ENCODE measurements at regions not wholly inside any gene's neighbourhood (a gene's known extent, or its start where the extent isn't known, plus 50 kb on each side); places are given as distances from the start of the nearest gene placed in this dataset.
"Not testable (repeated sequence)": the region's sequence is repeated elsewhere in the genome, so short reads cannot be mapped to it uniquely, and the experiment has no call there.

DNA sequence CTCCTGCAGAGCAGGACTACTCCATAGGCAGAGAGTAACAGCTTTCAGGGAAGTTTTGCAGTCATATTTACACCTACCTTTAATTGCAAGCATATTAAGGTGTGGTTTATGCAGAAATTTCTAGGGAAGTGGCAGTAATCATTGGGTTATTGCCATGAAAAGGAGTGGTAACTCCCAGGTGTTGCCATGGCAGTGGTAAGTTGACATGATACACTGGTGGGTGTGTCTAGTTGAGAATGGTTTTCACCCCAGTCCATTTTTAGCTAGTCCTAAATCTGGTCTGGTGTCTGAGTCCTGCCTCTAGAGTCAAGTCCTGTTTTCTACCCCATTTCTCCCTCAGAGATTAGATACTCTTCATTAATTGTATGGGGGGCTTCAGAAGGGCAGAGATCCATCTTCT is 128.4 kb upstream of the GMNC start:
- in situ Hi-C loops (cut with HindIII; ENCODE audit: low sequenced_read_pairs): no loop called here

DNA sequence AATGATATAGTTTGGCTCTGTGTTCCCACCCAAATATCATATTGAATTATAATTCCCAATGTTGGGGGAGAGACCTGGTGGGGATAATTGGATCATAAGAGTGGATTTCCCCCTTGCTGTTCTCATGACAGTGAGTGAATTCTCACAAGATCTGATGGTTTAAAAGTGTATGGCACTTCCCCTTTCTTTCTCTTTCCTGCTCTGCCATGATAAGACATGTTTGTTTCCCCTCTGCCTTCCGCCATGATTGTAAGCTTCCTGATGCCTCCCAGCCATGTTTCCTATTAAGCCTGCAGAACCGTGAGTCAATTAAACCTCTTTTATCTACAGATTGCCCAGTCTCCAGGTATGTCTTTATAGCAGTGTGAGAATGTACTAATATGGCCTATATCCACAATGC is 126.7 kb upstream of the GMNC start:
- in situ Hi-C loops (cut with HindIII; ENCODE audit: low sequenced_read_pairs): no loop called here

DNA sequence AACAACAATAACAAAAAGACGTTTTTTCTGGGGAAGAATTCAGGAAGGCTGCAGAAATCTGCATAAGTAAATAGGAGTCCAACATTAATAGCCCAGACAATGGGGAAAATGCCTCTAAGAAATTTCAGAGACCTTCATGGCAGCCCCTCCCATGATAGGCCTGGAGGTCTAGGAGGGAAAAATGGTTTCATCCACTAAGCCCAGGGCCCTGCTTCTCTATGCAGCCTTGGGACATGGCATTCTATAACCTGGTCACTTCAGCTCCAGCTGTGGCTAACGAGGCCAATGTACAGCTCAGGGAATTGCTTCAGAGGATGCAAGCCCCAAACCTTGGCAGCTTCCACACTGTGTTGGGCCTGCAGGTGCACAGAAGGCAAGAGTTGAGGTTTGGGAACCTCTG is 125.6 kb upstream of the GMNC start:
- in situ Hi-C loops (cut with HindIII; ENCODE audit: low sequenced_read_pairs): no loop called here

DNA sequence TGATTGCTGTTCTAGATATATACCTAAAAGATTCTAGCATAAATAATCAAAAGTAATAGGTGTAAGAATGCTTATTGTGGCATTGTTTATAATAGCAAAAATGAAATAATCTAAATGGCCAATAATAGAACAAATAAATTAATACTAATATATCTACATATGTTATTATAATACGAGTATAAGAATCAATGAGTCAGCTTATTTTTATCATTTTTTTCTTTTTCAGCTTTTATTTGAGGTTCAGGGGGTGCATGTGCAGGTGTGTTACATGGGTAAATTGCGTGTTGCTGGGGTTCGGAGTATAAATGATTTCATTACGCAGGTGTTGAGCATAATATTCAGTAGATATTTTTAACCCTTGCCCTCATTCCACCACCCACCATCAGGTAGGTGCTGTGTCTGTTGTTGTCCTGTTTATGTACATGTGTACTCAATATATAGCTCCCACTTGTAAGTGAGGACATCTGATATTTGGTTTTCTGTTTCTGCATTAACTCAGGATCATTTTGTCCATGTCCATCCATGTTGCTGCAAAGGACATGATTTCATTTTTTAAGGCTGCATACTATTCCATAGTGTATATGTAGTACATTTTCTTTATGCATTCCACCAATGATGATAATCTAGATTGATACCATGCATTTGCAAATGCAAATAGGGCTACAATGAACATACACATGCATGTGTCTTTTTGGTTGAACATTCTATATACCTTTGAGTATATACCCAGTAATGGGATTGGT is 122.2 kb upstream of the GMNC start:
- in situ Hi-C loops (cut with HindIII; ENCODE audit: low sequenced_read_pairs): no loop called here

DNA sequence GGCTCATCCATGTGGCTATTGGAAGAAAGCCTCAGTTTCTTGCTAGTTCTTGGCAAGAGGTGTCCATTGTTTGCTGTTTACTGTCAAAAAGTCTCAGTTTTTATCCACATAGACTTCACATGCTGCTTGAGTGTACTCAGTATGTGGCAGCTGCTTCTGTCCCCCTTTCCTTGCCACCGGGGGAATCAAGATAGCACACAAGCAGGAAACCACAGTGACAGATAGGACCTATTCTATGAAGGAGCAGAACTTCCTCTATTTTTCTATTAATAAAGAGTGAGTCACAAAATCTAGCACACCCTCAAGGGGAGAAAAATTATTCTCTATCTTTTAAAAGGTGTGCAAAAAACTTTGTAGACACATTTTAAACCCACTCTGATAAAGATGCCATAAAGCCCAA is 121.4 kb upstream of the GMNC start:
- in situ Hi-C loops (cut with HindIII; ENCODE audit: low sequenced_read_pairs): no loop called here

DNA sequence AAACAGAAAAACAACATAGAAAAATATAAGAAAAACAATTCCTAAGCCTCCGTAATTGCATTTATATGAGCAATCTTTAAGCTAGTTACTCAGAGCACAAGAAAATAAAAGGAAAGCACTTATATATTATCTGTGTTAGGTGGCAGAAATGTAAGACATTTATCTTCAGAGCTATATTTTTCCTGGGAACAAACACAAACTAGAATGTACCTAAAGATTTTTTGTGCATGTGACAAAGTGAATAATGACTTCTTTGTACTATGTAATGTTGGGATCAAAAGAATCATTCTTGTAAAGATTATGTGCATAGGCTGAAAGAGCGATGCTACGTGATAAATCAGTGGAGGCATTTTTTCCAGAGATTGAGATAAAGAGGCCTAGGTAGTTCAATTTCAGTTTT is 111.3 kb upstream of the GMNC start:
- in situ Hi-C loops (cut with HindIII; ENCODE audit: low sequenced_read_pairs): no loop called here

DNA sequence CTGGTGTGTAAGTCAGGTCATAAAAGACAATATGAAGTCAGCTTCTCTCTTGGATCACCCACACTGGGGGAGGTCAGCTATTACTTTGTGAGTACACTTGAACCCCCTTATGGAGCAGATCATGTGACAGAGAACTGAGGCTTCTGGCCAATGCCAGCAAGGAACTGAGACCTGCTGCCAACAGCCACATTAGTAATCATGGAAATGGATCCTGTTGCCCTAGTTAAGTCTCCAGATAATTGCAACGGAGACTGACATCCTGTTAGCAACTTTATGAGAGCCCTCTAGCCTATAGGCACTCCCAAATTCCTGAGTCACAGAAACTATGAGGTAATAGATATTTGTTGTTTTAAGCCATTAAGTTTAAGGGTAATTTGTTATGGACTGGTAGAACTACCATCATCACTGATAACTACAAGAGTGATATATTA is 110.4 kb upstream of the GMNC start:
- in situ Hi-C loops (cut with HindIII; ENCODE audit: low sequenced_read_pairs): no loop called here

DNA sequence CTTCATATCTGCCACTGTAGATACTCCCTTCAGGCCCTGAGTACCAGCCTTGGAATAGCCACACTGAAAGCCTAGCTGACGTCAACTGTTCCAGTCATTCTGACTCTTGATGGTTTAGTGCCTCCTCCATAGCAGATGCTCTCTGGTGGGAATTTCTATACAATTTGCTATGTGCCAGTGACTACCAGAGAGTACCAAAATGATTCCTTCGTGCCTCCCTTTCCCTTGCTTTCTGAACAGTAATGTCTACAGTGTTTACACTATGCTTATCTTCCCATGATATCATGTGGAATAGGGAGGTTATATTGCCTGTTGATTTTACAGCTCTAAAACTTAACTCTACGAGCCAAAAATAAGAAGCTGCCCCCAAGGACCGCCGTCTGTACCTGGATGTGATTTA is 109.7 kb upstream of the GMNC start:
- in situ Hi-C loops (cut with HindIII; ENCODE audit: low sequenced_read_pairs): no loop called here

DNA sequence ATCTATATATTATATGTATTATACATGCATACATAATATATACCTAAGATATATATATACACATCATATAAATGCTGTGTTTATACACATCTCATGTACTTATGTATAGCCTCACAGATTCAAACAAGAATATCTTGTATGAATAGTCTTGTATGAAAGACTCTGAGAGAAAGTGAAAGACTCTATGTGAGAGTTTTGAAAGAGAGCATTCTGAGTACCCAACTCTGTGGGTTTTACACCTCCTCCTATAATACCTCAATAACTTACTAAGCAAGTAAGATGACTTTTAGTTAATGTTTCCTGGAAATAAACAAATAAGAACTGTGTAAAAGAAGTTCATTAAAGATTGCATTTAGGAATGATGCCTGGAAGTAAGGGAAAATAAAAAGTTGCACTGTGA is 108.1 kb upstream of the GMNC start:
- in situ Hi-C loops (cut with HindIII; ENCODE audit: low sequenced_read_pairs): no loop called here

DNA sequence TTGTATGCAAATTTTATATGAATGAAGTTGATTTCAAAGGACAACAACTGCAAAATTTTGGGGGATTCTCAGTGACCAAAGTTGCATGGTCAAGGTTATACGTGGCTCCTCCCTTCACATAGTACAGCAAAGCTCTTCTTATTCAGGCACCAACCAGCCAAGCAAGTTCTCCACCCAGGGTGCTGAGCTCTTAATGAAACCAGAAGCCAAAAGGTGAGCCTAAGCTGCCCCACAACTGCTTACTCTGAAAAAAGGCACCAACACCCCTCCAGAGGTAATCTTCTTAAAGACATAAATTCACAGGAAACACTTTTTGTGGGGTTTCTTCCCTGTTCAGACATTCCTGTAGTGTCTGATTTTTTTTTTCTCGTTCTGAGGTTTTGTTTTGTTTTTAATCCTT is 106.1 kb upstream of the GMNC start:
- in situ Hi-C loops (cut with HindIII; ENCODE audit: low sequenced_read_pairs): no loop called here

DNA sequence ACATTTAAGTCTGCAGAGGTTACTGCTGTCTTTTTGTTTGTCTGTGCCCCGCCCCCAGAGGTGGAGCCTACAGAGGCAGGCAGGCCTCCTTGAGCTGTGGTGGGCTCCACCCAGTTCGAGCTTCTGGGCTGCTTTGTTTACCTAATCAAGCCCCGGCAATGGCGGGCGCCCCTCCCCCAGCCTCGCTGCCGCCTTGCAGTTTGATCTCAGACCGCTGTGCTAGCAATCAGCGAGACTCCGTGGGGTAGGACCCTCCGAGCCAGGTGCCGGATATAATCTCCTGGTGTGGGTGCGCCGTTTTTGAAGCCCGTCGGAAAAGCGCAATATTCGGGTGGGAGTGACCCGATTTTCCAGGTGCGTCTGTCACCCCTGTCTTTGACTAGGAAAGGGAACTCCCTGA is 102.4 kb upstream of the GMNC start:
- in situ Hi-C loops (cut with HindIII; ENCODE audit: low sequenced_read_pairs): not testable (repeated sequence)

DNA sequence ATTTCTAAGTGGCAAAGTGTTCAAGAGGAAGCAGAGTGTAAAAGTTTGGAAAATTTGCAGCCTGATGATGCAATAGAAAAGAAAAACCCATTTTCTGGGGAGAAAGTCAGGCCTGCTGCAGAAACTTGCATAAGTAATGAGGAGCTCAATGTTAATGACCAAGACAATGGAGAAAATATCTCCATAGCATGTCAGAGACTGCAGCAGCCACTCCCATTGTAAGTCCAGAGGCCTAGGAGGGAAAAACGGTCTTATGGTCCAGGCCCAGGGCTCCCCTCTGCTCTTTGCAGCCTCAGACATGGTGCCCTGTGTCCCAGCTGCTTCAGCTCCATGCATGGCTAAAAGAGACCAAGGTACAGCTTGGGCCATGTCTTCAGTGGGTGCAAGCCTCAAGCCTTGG is 96.6 kb upstream of the GMNC start:
- in situ Hi-C loops (cut with HindIII; ENCODE audit: low sequenced_read_pairs): no loop called here

DNA sequence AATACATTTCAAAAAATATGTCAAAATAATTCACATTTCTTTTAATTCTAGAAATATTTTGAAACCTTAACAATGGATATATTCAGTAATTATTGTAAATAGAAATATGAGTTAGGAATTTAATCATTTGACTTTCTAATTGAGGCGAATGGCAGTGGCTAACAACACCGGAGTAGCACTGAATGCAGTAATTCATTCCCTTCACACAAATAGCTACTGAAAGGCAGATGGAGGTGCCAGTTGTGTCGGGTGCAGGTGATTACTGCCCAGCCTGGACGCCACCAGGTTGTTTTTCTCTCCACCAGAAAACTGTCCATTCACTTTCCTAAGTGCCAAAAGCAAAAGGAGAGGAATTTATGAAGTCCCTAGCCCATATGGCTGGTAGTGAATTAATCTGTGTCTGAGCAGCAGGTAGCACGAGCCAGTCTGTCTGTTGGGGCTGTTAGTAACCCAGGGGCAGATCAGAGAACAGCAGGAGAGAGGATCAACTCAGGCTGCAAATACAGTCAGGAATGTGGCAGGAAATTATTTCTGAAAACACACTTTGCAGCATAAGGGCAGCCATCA is 79.3 kb upstream of the GMNC start:
- in situ Hi-C loops (cut with HindIII; ENCODE audit: low sequenced_read_pairs): no loop called here

DNA sequence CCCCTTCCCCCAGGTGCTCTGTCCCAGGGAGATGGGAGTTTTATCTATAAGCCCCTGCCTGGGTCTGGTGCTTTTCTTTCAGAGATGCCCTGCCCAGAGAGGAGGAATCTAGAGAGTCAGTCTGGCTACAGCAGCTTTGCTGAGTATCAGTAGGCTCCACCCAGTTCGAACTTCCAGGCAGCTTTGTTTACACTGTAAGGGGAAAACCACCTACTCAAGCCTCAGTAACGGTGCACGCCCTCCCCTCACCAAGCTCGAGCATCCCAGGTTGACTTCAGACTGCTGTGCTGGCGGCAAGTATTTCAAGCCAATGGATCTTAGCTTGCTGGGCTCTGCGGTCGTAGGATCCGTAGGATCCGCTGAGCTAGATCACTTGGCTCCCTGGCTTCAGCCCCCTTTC is 72.1 kb upstream of the GMNC start:
- in situ Hi-C loops (cut with HindIII; ENCODE audit: low sequenced_read_pairs): not testable (repeated sequence)

DNA sequence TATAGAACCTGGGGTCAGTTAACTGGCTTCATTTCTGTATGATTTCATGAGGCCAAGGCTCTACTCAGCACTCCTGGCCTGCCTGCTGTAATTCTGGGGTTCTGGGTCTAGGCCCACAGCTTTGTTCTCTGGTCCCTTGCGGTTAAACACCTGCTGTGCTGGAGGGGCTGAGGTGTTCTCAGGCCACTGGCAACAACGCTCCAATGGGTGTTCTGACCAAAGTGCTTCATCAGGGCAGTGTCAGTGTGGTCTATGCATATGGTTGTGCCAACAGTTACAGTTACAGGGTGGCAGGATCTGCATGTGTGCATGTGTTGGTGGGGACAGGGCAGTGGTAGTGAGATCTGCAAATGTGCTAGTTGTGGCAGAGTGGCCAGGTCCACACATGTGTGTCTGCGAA is 64.1 kb upstream of the GMNC start:
- in situ Hi-C loops (cut with HindIII; ENCODE audit: low sequenced_read_pairs): no loop called here

DNA sequence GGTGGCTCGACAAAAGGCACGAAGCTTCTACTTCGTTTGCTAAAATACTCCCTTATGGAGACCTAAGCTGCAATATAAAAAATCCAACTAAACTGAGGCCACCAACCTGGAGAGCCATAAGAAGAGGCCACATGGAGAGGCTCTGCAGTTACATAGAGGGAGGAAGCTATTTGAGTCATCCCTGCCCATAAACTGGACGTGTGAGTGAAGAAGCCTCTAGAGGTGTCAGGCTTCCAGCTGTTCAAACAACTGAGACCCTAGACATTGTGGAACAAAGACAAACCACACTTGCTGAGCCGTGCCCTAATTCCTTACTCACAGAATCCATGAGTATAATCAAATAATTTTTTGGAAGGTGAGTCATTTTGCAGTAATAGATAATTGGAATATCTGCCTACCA is 50.2 kb upstream of the GMNC start:
- in situ Hi-C loops (cut with HindIII; ENCODE audit: low sequenced_read_pairs): no loop called here
